Sigmoid colon (tissue), 6 donors: ENCODE measurements at regions not wholly inside any gene's neighbourhood (a gene's known extent, or its start where the extent isn't known, plus 50 kb on each side); places are given as distances from the start of the nearest gene placed in this dataset.

Experiments used
- DNase-seq: peaks from one replicate; pipeline ENCODE4 v3.0.0-alpha.2; 2019
- H3K27ac ChIP-seq, 4 donors: fragments of 200-600 bp; sonication (generic); one replicate each; pipeline ENCODE4 v1.5.1; 2016 to 2019; ENCODE audit warnings: mild to moderate bottlenecking in 1 of 4
- H3K27me3 ChIP-seq, 3 donors: fragments of 200-600 bp; sonication (generic); one replicate each; pipeline ENCODE4 v1.5.1; 2019; ENCODE audit warnings: mild to moderate bottlenecking in 1 of 3
- H3K36me3 ChIP-seq, 4 donors: fragments of 200-600 bp; sonication (generic); one replicate each; pipeline ENCODE4 v1.5.1; 2016 to 2019
- H3K4me1 ChIP-seq, 4 donors: fragments of 200-600 bp; sonication (generic); one replicate each; pipeline ENCODE4 v1.5.1; 2017 to 2019
- H3K4me3 ChIP-seq, 4 donors: fragments of 200-600 bp; sonication (generic); one replicate each; pipeline ENCODE4 v1.5.1; 2017 to 2019; ENCODE audit warnings: mild to moderate bottlenecking in 2 of 4, moderate library complexity in 1 of 4
- H3K9me3 ChIP-seq, 4 donors: fragments of 200-600 bp in 3 of 4; sonication (generic) in 3 of 4; one replicate each; pipeline versions ENCODE4 v1.5.1 to v1.6.1; 2013 to 2019
- EP300 ChIP-seq, 4 donors: sonication (generic); formaldehyde crosslinking; IDR thresholded peaks; one replicate each; pipeline ENCODE4 v1.6.1; 2017; ENCODE audit warnings: antibody characterized with exemption in 4 of 4
- POLR2A ChIP-seq, 2 donors: fragments of 450-650 bp; IDR thresholded peaks; one replicate each; pipeline ENCODE4 v1.6.1; 2016; ENCODE audit warnings: antibody characterized with exemption in 2 of 2, mild to moderate bottlenecking in 2 of 2, moderate library complexity in 2 of 2
- POLR2AphosphoS5 ChIP-seq, 4 donors: sonication (generic); formaldehyde crosslinking; IDR thresholded peaks; one replicate each; pipeline ENCODE4 v1.6.1; 2017; ENCODE audit warnings: antibody characterized with exemption in 4 of 4
- WGBS, 2 donors: extraction: QIAGEN DNeasy Blood & Tissue Kit; methylation state at CpG; one replicate each; pipeline ENCODE4 v1.1.7; 2013; 5-methylcytosine and 5-hydroxymethylcytosine counted together
- intact Hi-C: fragments of 100-400 bp; cut with DNase I; formaldehyde crosslinking; loops from one replicate; pipeline ENCODE4 v1.15.1; 2023
- TF ChIP-seq, protein P1 (sequence below), 4 experiments: fragments of 450-650 bp in 3 of 4; fragments of 200-600 bp in 1 of 4; IDR thresholded peaks; one replicate each; pipeline ENCODE4 v1.5.1; 2016 to 2019; ENCODE audit warnings: antibody characterized with exemption in 4 of 4, mild to moderate bottlenecking in 3 of 4, moderate library complexity in 2 of 4
- donor health status: healthy with polysubstance abuse.
- donor health status: healthy.

DNA sequence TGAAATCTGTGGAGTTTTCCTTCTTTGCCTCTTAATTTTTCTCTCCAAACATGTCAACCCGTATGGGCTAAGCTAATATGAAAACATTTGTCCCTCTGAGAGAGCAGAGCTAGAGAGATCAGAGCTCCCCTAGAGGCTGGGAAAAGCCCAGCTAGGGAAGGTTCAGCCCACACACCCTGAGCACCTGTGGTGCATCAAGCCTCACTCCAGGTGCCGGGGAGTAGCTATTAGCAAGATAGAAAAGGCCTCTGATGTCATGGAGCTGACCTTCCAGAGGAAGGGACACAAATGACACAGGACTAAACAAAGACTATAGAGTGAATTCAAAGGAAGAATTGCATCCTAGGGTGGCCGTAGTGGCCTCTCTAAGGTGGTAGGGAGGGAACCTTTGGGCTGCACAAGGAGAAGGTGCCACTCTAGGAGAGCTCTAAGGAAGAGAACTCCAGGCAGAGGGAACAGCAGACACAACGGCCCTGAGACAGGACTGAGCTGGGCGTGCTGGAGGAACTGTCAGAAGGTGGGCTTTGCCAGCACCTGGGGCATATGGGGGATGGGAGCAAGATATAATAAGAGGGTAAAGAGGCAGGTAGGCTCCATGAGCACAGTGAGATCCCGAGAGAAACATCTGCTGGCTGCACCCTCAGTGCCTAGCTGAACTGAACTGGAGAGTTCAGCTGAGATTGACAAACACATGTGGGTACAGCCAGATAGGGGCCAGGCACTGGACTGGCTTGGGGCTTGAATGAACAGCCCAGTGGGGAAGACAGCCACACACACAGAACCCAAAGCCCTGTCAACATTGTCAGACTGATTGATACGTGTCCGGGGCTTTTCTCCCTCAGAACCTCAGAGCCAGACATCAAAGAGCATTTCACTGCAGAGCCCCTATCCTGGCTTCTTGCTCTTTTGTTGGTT lies 65.5 kb upstream of the DRD2 start:
- Histone ChIP-seq H3K4me3 (no peak overlapping the region), H3K9me3 (no peaks in the 10 kb centered on the region), H3K27me3 (no peaks in the 10 kb centered on the region), H3K27ac (no peak overlapping the region), H3K4me1 (no peaks in the 10 kb centered on the region), H3K36me3 (no peaks in the 10 kb centered on the region)
- TF ChIP-seq POLR2A (IDR thresholded peaks at IDR 0.05) (no peak), EP300 (IDR thresholded peaks at IDR 0.05) (no peak), POLR2AphosphoS5 (IDR thresholded peaks at IDR 0.05) (no peak)
- TF ChIP-seq, protein P1, sequence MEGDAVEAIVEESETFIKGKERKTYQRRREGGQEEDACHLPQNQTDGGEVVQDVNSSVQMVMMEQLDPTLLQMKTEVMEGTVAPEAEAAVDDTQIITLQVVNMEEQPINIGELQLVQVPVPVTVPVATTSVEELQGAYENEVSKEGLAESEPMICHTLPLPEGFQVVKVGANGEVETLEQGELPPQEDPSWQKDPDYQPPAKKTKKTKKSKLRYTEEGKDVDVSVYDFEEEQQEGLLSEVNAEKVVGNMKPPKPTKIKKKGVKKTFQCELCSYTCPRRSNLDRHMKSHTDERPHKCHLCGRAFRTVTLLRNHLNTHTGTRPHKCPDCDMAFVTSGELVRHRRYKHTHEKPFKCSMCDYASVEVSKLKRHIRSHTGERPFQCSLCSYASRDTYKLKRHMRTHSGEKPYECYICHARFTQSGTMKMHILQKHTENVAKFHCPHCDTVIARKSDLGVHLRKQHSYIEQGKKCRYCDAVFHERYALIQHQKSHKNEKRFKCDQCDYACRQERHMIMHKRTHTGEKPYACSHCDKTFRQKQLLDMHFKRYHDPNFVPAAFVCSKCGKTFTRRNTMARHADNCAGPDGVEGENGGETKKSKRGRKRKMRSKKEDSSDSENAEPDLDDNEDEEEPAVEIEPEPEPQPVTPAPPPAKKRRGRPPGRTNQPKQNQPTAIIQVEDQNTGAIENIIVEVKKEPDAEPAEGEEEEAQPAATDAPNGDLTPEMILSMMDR (IDR thresholded peaks at IDR 0.05), result no peak
- WGBS, 2 donors, result 82 to 86% methylated on average over 8 of the region's 8 CpGs
- intact Hi-C loops, result no loop called here
- no peak for DNase-seq

DNA sequence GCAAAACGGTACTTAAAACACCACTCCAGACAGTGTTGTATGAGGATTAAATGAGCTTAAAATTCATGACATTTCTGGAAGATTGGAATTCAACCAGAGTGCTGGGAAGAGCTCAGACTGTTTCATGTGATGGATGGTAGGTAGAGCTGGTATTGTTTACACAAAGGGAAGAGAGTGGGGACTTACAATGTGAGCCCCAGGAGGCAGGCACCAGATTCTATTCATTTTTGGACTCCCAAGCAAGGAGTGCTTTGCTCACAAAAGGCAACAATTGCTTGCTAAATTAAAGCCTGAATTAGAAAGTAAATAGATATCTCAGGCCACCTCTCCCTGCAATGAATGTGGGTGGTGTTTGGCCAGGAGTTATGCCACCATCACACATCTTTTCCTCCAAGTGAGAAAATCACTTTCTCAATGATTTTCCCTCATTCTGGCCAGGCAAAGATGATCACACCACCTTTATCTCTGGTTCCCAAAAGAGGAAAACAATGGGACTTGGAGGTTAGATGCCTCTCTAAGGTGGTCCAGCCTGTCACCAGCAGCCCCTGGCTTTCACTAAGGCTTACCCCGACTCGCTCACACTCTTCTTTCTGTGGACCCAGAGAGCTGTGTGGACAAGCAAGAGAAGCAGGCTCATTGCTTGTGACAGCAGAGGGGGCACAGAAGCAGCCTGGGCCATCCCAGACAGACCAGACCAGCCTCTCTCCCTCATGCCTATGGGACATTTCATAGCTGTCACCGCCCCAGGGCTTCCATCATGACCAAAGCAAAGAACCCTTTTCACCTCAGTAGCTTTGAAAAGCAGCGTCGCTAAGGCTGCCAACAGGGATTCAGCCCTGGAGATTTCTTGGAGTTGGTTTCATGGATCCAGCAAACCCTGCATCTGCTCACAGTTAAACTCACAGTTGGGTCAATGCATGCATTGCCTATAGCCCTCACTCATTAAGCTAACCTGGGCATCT lies 63.5 kb upstream of the DRD2 start:
- H3K36me3 ChIP-seq, result no peaks in the 10 kb centered on the region
- H3K27me3 ChIP-seq, result no peaks in the 10 kb centered on the region
- 87 to 94% methylated on average over 6 of the region's 6 CpGs for WGBS, 2 donors
- no peak overlapping the region for H3K27ac ChIP-seq
- no peaks in the 10 kb centered on the region for H3K4me1 ChIP-seq
- TF ChIP-seq EP300 (IDR thresholded peaks at IDR 0.05) (no peak), POLR2A (IDR thresholded peaks at IDR 0.05) (no peak), POLR2AphosphoS5 (IDR thresholded peaks at IDR 0.05) (no peak)
- TF ChIP-seq, protein P1 (IDR thresholded peaks at IDR 0.05), result no peak
- DNase-seq, result no peak
- H3K9me3 ChIP-seq, result no peaks in the 10 kb centered on the region
- no peak overlapping the region for H3K4me3 ChIP-seq
- intact Hi-C loops, result no loop called here

DNA sequence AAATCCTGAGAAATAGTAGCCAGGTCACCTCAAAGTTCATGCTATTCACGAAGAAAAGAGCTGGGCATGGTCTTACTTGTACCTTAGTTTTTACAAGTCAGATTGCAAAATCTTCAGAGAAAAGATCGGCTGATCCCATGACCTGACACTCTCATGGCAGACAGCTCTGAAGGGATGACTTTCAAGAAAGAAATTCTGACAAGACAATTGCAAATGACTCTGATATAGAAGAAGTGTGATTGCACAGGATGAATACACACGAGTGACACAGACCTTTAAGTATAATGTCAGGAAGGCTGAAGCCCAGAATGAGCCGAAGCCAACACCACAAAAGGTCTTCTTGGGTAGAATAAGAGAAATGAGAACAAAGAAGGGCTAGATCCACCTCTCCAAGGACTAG lies 59.4 kb upstream of the DRD2 start:
- H3K4me3 ChIP-seq, result no peak overlapping the region
- no peak overlapping the region for H3K27ac ChIP-seq
- intact Hi-C loops, result loop anchor here (5.0 kb wide), 1 partner anchor 198 kb away; no protein-coding TSS in a partner anchor
- no peaks in the 10 kb centered on the region for H3K9me3 ChIP-seq
- WGBS, 2 donors, result 74 to 84% methylated on average over 4 of the region's 4 CpGs
- DNase-seq, result no peak
- no peaks in the 10 kb centered on the region for H3K27me3 ChIP-seq
- TF ChIP-seq EP300 (IDR thresholded peaks at IDR 0.05) (no peak), POLR2A (IDR thresholded peaks at IDR 0.05) (no peak), POLR2AphosphoS5 (IDR thresholded peaks at IDR 0.05) (no peak)
- TF ChIP-seq, protein P1 (IDR thresholded peaks at IDR 0.05), result no peak
- no peaks in the 10 kb centered on the region for H3K36me3 ChIP-seq
- H3K4me1 ChIP-seq, result no peaks in the 10 kb centered on the region

DNA sequence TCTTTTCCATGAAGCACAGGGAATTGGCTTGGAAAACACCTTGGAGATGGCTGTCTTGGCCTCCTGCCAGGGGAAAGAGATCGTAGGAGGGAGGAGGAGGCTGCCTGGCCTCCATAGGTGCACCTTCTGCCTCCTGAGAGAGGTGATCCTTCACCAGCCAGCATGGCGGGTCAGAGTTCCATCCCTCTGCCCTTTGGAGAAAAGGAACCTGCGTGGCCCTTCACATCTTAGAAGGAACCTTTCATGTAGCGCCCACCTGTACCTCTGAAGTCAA lies 58.2 kb upstream of the DRD2 start:
- 67 to 72% methylated on average over 4 of the region's 4 CpGs for whole genome bisulfite sequencing, 2 donors
- Histone ChIP-seq H3K4me1 (no peaks in the 10 kb centered on the region), H3K4me3 (no peak overlapping the region), H3K27me3 (no peaks in the 10 kb centered on the region), H3K27ac (no peak overlapping the region), H3K36me3 (no peaks in the 10 kb centered on the region), H3K9me3 (no peaks in the 10 kb centered on the region)
- no peak for DNase-seq
- TF ChIP-seq POLR2AphosphoS5 (IDR thresholded peaks at IDR 0.05) (no peak), POLR2A (IDR thresholded peaks at IDR 0.05) (no peak), EP300 (IDR thresholded peaks at IDR 0.05) (no peak)
- TF ChIP-seq, protein P1 (IDR thresholded peaks at IDR 0.05), result no peak
- intact Hi-C loops, result loop anchor here (5.0 kb wide), 1 partner anchor 199 kb away; no protein-coding TSS in a partner anchor
